NCI-H226 (cell line): ENCODE measurements at regions not wholly inside any gene's neighbourhood (a gene's known extent, or its start where the extent isn't known, plus 50 kb on each side); places are given as distances from the start of the nearest gene placed in this dataset.

ENCODE experiments used
- DNase-seq: peaks from one replicate; pipeline ENCODE4 v3.0.0-alpha.2; 2015

GRCh38 chr6:156174031-156174890, 602.9 kb upstream of the ARID1B start:
- no peak for DNase-seq

- no peak for DNase-seq
Observed at GRCh38 chr6:156169371-156169770, 607.8 kb upstream of the ARID1B start.

GRCh38 chr6:156167625-156168071, 609.5 kb upstream of the ARID1B start:
- no peak for DNase-seq

GRCh38 chr6:156167016-156167624, 610.1 kb upstream of the ARID1B start:
- DNase-seq, result no peak

- DNase-seq, result no peak
Observed at GRCh38 chr6:156166093-156166492, 611.1 kb upstream of the ARID1B start.

GRCh38 chr6:156164701-156165452, 612.3 kb upstream of the ARID1B start:
- no peak for DNase-seq

- DNase-seq, result no peak
Observed at GRCh38 chr6:156163311-156163710, 613.9 kb upstream of the ARID1B start.

GRCh38 chr6:156161471-156161870, 615.7 kb upstream of the ARID1B start:
- no peak for DNase-seq

GRCh38 chr6:156160795-156161165, 616.4 kb upstream of the ARID1B start:
- no peak for DNase-seq

- DNase-seq, result no peak
Observed at GRCh38 chr6:156160007-156160794, 617.0 kb upstream of the ARID1B start.

- no peak for DNase-seq
Observed at GRCh38 chr6:156154896-156155295, 622.3 kb upstream of the ARID1B start.

GRCh38 chr6:156150391-156150790, 626.8 kb upstream of the ARID1B start:
- no peak for DNase-seq

GRCh38 chr6:156146891-156147290, 630.3 kb upstream of the ARID1B start:
- DNase-seq, result no peak

- DNase-seq, result no peak
Observed at GRCh38 chr6:156131221-156131903, 645.8 kb upstream of the ARID1B start.

GRCh38 chr6:156126535-156126934, 650.6 kb upstream of the ARID1B start:
- DNase-seq, result no peak

GRCh38 chr6:156125844-156126243, 651.3 kb upstream of the ARID1B start:
- DNase-seq, result no peak

- DNase-seq, result no peak
Observed at GRCh38 chr6:156123731-156124130, 653.4 kb upstream of the ARID1B start.

- DNase-seq, result no peak
Observed at GRCh38 chr6:156121973-156122372, 655.2 kb upstream of the ARID1B start.

- no peak for DNase-seq
Observed at GRCh38 chr6:156114541-156114940, 658.9 kb upstream of the NOX3 start.

- DNase-seq, result no peak
Observed at GRCh38 chr6:156113631-156114030, 658.0 kb upstream of the NOX3 start.

GRCh38 chr6:156111913-156112312, 656.3 kb upstream of the NOX3 start:
- DNase-seq, result no peak

- DNase-seq, result no peak
Observed at GRCh38 chr6:156110249-156110648, 654.6 kb upstream of the NOX3 start.
